ENCODE measurements at regions not wholly inside any gene's neighbourhood (a gene's known extent, or its start where the extent isn't known, plus 50 kb on each side); places are given as distances from the start of the nearest gene placed in this dataset.

GRCh38 chr12:93079976-93080375, 150.9 kb upstream of the EEA1 start:
- no peak overlapping the region for H3K27ac Mint-ChIP-seq
- no peaks in the 10 kb centered on the region for H3K4me1 Mint-ChIP-seq
- ChIA-PET POLR2A (no interaction called here), CTCF (no interaction called here)
- H3K27me3 Mint-ChIP-seq: peaks cover 2% of the 10 kb centered on the region
- H3K36me3 Mint-ChIP-seq (ENCODE audit: low read depth): no peaks in the 10 kb centered on the region
- H3K4me3 Mint-ChIP-seq: no peak overlapping the region
- no peak for DNase-seq
- no peaks in the 10 kb centered on the region for H3K9me3 Mint-ChIP-seq

GRCh38 chr12:93080452-93080851, 151.4 kb upstream of the EEA1 start:
- Mint-ChIP-seq H3K27ac (no peak overlapping the region), H3K36me3 (ENCODE audit: low read depth) (no peaks in the 10 kb centered on the region), H3K4me3 (no peak overlapping the region), H3K9me3 (no peaks in the 10 kb centered on the region), H3K4me1 (no peaks in the 10 kb centered on the region), H3K27me3 (peaks cover 2% of the 10 kb centered on the region)
- no peak for DNase-seq
- ChIA-PET POLR2A (no interaction called here), CTCF (no interaction called here)

- DNase-seq: no peak
- CTCF ChIA-PET: no interaction called here
- peaks cover 3% of the 10 kb centered on the region for H3K9me3 Mint-ChIP-seq
- H3K36me3 Mint-ChIP-seq (ENCODE audit: low read depth): no peaks in the 10 kb centered on the region
- no peak overlapping the region for H3K4me3 Mint-ChIP-seq
- POLR2A ChIA-PET: no interaction called here
- H3K27ac Mint-ChIP-seq: no peak overlapping the region
- H3K4me1 Mint-ChIP-seq: no peaks in the 10 kb centered on the region
- no peaks in the 10 kb centered on the region for H3K27me3 Mint-ChIP-seq
Measured at GRCh38 chr12:93080994-93081809, 152.1 kb upstream of the EEA1 start.

- DNase-seq: no peak
- Mint-ChIP-seq H3K36me3 (ENCODE audit: low read depth) (no peaks in the 10 kb centered on the region), H3K4me1 (no peaks in the 10 kb centered on the region), H3K9me3 (peaks cover 8% of the 10 kb centered on the region), H3K4me3 (no peak overlapping the region), H3K27ac (no peak overlapping the region), H3K27me3 (no peaks in the 10 kb centered on the region)
- CTCF ChIA-PET: no interaction called here
- POLR2A ChIA-PET: no interaction called here
Measured at GRCh38 chr12:93081810-93082165, 152.7 kb upstream of the EEA1 start.

- POLR2A ChIA-PET: no interaction called here
- CTCF ChIA-PET: interaction anchor here (0.7 to 1.1 kb wide), 3 partner anchors 13 to 345 kb away, joined by 3 to 4 read pairs (median 4); no protein-coding TSS in a partner anchor
- H3K36me3 Mint-ChIP-seq (ENCODE audit: low read depth): no peaks in the 10 kb centered on the region
Measured at GRCh38 chr12:93085383-93086287, 156.5 kb upstream of the EEA1 start.

GRCh38 chr12:93086288-93086727, 157.2 kb upstream of the EEA1 start:
- no peak for DNase-seq
- Mint-ChIP-seq H3K27ac (no peak overlapping the region), H3K9me3 (peaks cover 13% of the 10 kb centered on the region), H3K36me3 (ENCODE audit: low read depth) (no peaks in the 10 kb centered on the region), H3K27me3 (no peaks in the 10 kb centered on the region), H3K4me1 (peaks cover 12% of the 10 kb centered on the region), H3K4me3 (no peak overlapping the region)
- CTCF ChIA-PET: no interaction called here
- POLR2A ChIA-PET: no interaction called here

More at GRCh38 chr12:93085383-93086287, 156.5 kb upstream of the EEA1 start:
- H3K4me1 Mint-ChIP-seq: peaks cover 8% of the 10 kb centered on the region
- peaks cover 13% of the 10 kb centered on the region for H3K9me3 Mint-ChIP-seq
- no peak overlapping the region for H3K27ac Mint-ChIP-seq
- H3K4me3 Mint-ChIP-seq: no peak overlapping the region
- DNase-seq: no peak
- no peaks in the 10 kb centered on the region for H3K27me3 Mint-ChIP-seq

- Mint-ChIP-seq H3K4me1 (peaks cover 12% of the 10 kb centered on the region), H3K36me3 (ENCODE audit: low read depth) (no peaks in the 10 kb centered on the region), H3K4me3 (no peak overlapping the region), H3K27ac (no peak overlapping the region), H3K9me3 (peaks cover 13% of the 10 kb centered on the region), H3K27me3 (no peaks in the 10 kb centered on the region)
- DNase-seq: no peak
- CTCF ChIA-PET: interaction anchor here (0.7 kb wide), 1 partner anchor 47 kb away, joined by 3 read pairs; no protein-coding TSS in a partner anchor
- POLR2A ChIA-PET: no interaction called here
Measured at GRCh38 chr12:93087840-93088610, 158.9 kb upstream of the EEA1 start.

- H3K4me1 Mint-ChIP-seq: peaks cover 15% of the 10 kb centered on the region
- H3K4me3 Mint-ChIP-seq: no peak overlapping the region
- no peaks in the 10 kb centered on the region for H3K27me3 Mint-ChIP-seq
- ChIA-PET CTCF (no interaction called here), POLR2A (no interaction called here)
- H3K9me3 Mint-ChIP-seq: peaks cover 13% of the 10 kb centered on the region
- no peak overlapping the region for H3K27ac Mint-ChIP-seq
- peak; percentile 20 for DNase-seq
- H3K36me3 Mint-ChIP-seq (ENCODE audit: low read depth): no peaks in the 10 kb centered on the region
Measured at GRCh38 chr12:93089805-93090569, 160.9 kb upstream of the EEA1 start.

GRCh38 chr12:93090731-93091172, 161.7 kb upstream of the EEA1 start:
- CTCF ChIA-PET: no interaction called here
- DNase-seq: no peak
- H3K27me3 Mint-ChIP-seq: no peaks in the 10 kb centered on the region
- POLR2A ChIA-PET: no interaction called here
- peaks cover 20% of the 10 kb centered on the region for H3K4me1 Mint-ChIP-seq
- H3K4me3 Mint-ChIP-seq: no peak overlapping the region
- no peaks in the 10 kb centered on the region for H3K36me3 Mint-ChIP-seq (ENCODE audit: low read depth)
- no peak overlapping the region for H3K27ac Mint-ChIP-seq
- H3K9me3 Mint-ChIP-seq: peaks cover 12% of the 10 kb centered on the region

- Mint-ChIP-seq H3K4me1 (peaks cover 20% of the 10 kb centered on the region), H3K9me3 (peaks cover 4% of the 10 kb centered on the region), H3K4me3 (no peak overlapping the region), H3K27ac (no peak overlapping the region), H3K27me3 (no peaks in the 10 kb centered on the region), H3K36me3 (ENCODE audit: low read depth) (no peaks in the 10 kb centered on the region)
- ChIA-PET CTCF (interaction anchor here (0.6 to 1.6 kb wide), 4 partner anchors 13 to 263 kb away, joined by 3 to 5 read pairs (median 4); no protein-coding TSS in a partner anchor), POLR2A (no interaction called here)
- DNase-seq: no peak
Measured at GRCh38 chr12:93091886-93092648, 163.0 kb upstream of the EEA1 start.

GRCh38 chr12:93092649-93092945, 163.5 kb upstream of the EEA1 start:
- Mint-ChIP-seq H3K27ac (no peak overlapping the region), H3K27me3 (no peaks in the 10 kb centered on the region), H3K4me3 (no peak overlapping the region), H3K9me3 (peaks cover 4% of the 10 kb centered on the region), H3K36me3 (ENCODE audit: low read depth) (no peaks in the 10 kb centered on the region), H3K4me1 (peaks cover 20% of the 10 kb centered on the region)
- no peak for DNase-seq
- CTCF ChIA-PET: interaction anchor here (0.8 to 1.6 kb wide), 3 partner anchors 13 to 107 kb away, joined by 3 to 5 read pairs (median 4); no protein-coding TSS in a partner anchor
- POLR2A ChIA-PET: no interaction called here

- ChIA-PET POLR2A (no interaction called here), CTCF (interaction anchor here (0.6 kb wide), 1 partner anchor 817 kb away, joined by 3 read pairs; no protein-coding TSS in a partner anchor)
- no peaks in the 10 kb centered on the region for H3K27me3 Mint-ChIP-seq
- H3K36me3 Mint-ChIP-seq (ENCODE audit: low read depth): no peaks in the 10 kb centered on the region
- no peak for DNase-seq
- peaks cover 23% of the 10 kb centered on the region for H3K4me1 Mint-ChIP-seq
- no peak overlapping the region for H3K27ac Mint-ChIP-seq
- H3K9me3 Mint-ChIP-seq: peaks cover 4% of the 10 kb centered on the region
- no peak overlapping the region for H3K4me3 Mint-ChIP-seq
Measured at GRCh38 chr12:93093243-93093642, 164.1 kb upstream of the EEA1 start.

Measured in activated CD4-positive, alpha-beta T cell treated with anti-CD3 and anti-CD28 coated beads, Interleukin-2, amount 10 ng/mL, durations not matched to agents 7 days and 5 days (primary cell).